IPS-20b (cell line): ENCODE measurements at regions not wholly inside any gene's neighbourhood (a gene's known extent, or its start where the extent isn't known, plus 50 kb on each side); places are given as distances from the start of the nearest gene placed in this dataset.

Source experiments
- H3K27ac ChIP-seq: one replicate; pipeline ENCODE4 v1.5.1; 2013; ENCODE audit warnings: low read length
- H3K27me3 ChIP-seq: 2 replicates; pipeline ENCODE4 v1.6.1; 2013; ENCODE audit warnings: mild to moderate bottlenecking, low read length, inconsistent platforms; ENCODE audit not compliant: insufficient read depth
- H3K36me3 ChIP-seq: 2 replicates; pipeline ENCODE4 v1.6.1; 2013; ENCODE audit warnings: low read depth, mild to moderate bottlenecking, inconsistent platforms, low read length, moderate library complexity; ENCODE audit not compliant: insufficient read depth
- H3K4me1 ChIP-seq: 2 replicates; pipeline ENCODE4 v1.6.1; 2013; ENCODE audit warnings: mild to moderate bottlenecking, control low read depth, inconsistent platforms, low read length, moderate library complexity; ENCODE audit not compliant: insufficient read depth
- H3K4me3 ChIP-seq: 2 replicates; pipeline ENCODE4 v1.5.1; 2013; ENCODE audit warnings: mild to moderate bottlenecking, low read length, inconsistent platforms
- H3K9ac ChIP-seq: 2 replicates; pipeline ENCODE4 v1.6.1; 2013; ENCODE audit warnings: low read depth, mild to moderate bottlenecking, inconsistent platforms, low read length, moderate library complexity
- H3K9me3 ChIP-seq: 2 replicates; pipeline ENCODE4 v1.6.1; 2013; ENCODE audit warnings: mild to moderate bottlenecking, low read depth, low read length, inconsistent platforms; ENCODE audit not compliant: insufficient read depth

GRCh38 chr3:110470310-110470709, 601.3 kb upstream of the NECTIN3 start:
- Histone ChIP-seq H3K27ac (no peak overlapping the region), H3K4me3 (no peak overlapping the region), H3K9me3 (no peaks in the 10 kb centered on the region), H3K36me3 (no peaks in the 10 kb centered on the region), H3K9ac (no peak overlapping the region), H3K27me3 (no peaks in the 10 kb centered on the region), H3K4me1 (no peaks in the 10 kb centered on the region; the same call in 1 of the 2 replicates)

GRCh38 chr3:110473405-110473804, 598.2 kb upstream of the NECTIN3 start:
- Histone ChIP-seq H3K27ac (no peak overlapping the region), H3K4me1 (no peaks in the 10 kb centered on the region; the same call in 1 of the 2 replicates), H3K36me3 (no peaks in the 10 kb centered on the region), H3K4me3 (no peak overlapping the region), H3K9ac (no peak overlapping the region), H3K9me3 (no peaks in the 10 kb centered on the region), H3K27me3 (no peaks in the 10 kb centered on the region)

GRCh38 chr3:110474397-110474796, 597.2 kb upstream of the NECTIN3 start:
- H3K4me3 ChIP-seq, result no peak overlapping the region

GRCh38 chr3:110478377-110479054, 593.1 kb upstream of the NECTIN3 start:
- Histone ChIP-seq H3K27ac (no peak overlapping the region), H3K9me3 (0 out of 2 replicates have a peak, but pooled peaks cover 3% of the 10 kb centered on the region), H3K4me1 (no peaks in the 10 kb centered on the region), H3K36me3 (no peaks in the 10 kb centered on the region), H3K9ac (no peak overlapping the region), H3K27me3 (no peaks in the 10 kb centered on the region), H3K4me3 (no peak overlapping the region)

More at GRCh38 chr3:110474397-110474796, 597.2 kb upstream of the NECTIN3 start:
- no peak overlapping the region for H3K9ac ChIP-seq
- no peaks in the 10 kb centered on the region for H3K9me3 ChIP-seq
- no peaks in the 10 kb centered on the region for H3K27me3 ChIP-seq
- no peak overlapping the region for H3K27ac ChIP-seq
- H3K4me1 ChIP-seq, result no peaks in the 10 kb centered on the region; the same call in 1 of the 2 replicates
- no peaks in the 10 kb centered on the region for H3K36me3 ChIP-seq

GRCh38 chr3:110479731-110480130, 591.9 kb upstream of the NECTIN3 start:
- H3K4me3 ChIP-seq, result no peak overlapping the region
- peaks cover 8% of the 10 kb centered on the region; the same call in 1 of the 2 replicates for H3K9me3 ChIP-seq
- H3K9ac ChIP-seq, result no peak overlapping the region
- no peaks in the 10 kb centered on the region for H3K27me3 ChIP-seq
- H3K36me3 ChIP-seq, result no peaks in the 10 kb centered on the region
- H3K27ac ChIP-seq, result no peak overlapping the region
- no peaks in the 10 kb centered on the region for H3K4me1 ChIP-seq

GRCh38 chr3:110485389-110485788, 586.2 kb upstream of the NECTIN3 start:
- Histone ChIP-seq H3K4me3 (no peak overlapping the region), H3K27ac (no peak overlapping the region), H3K9me3 (peaks cover 20% of the 10 kb centered on the region; the same call in 1 of the 2 replicates)

GRCh38 chr3:110487840-110488239, 583.8 kb upstream of the NECTIN3 start:
- Histone ChIP-seq H3K27me3 (no peaks in the 10 kb centered on the region), H3K9ac (no peak overlapping the region), H3K36me3 (no peaks in the 10 kb centered on the region), H3K4me1 (peaks cover 11% of the 10 kb centered on the region; the same call in 1 of the 2 replicates), H3K9me3 (peaks cover 16% of the 10 kb centered on the region; the same call in 1 of the 2 replicates), H3K27ac (no peak overlapping the region), H3K4me3 (no peak overlapping the region)

More at GRCh38 chr3:110485389-110485788, 586.2 kb upstream of the NECTIN3 start:
- Histone ChIP-seq H3K4me1 (no peaks in the 10 kb centered on the region), H3K36me3 (no peaks in the 10 kb centered on the region), H3K27me3 (no peaks in the 10 kb centered on the region), H3K9ac (no peak overlapping the region)

- Histone ChIP-seq H3K36me3 (no peaks in the 10 kb centered on the region), H3K27me3 (no peaks in the 10 kb centered on the region)
Measured at GRCh38 chr3:110491413-110491812, 580.2 kb upstream of the NECTIN3 start.

GRCh38 chr3:110492876-110493275, 578.7 kb upstream of the NECTIN3 start:
- no peaks in the 10 kb centered on the region for H3K36me3 ChIP-seq
- no peak overlapping the region for H3K4me3 ChIP-seq
- H3K27ac ChIP-seq, result no peak overlapping the region
- no peak overlapping the region for H3K9ac ChIP-seq
- peaks cover 11% of the 10 kb centered on the region; the same call in 1 of the 2 replicates for H3K4me1 ChIP-seq
- no peaks in the 10 kb centered on the region for H3K27me3 ChIP-seq
- H3K9me3 ChIP-seq, result peaks cover 4% of the 10 kb centered on the region; the same call in 1 of the 2 replicates

More at GRCh38 chr3:110491413-110491812, 580.2 kb upstream of the NECTIN3 start:
- Histone ChIP-seq H3K4me3 (no peak overlapping the region), H3K9ac (no peak overlapping the region), H3K9me3 (peaks cover 12% of the 10 kb centered on the region; the same call in 1 of the 2 replicates), H3K27ac (no peak overlapping the region), H3K4me1 (peaks cover 11% of the 10 kb centered on the region; the same call in 1 of the 2 replicates)

GRCh38 chr3:110493438-110494092, 578.1 kb upstream of the NECTIN3 start:
- no peaks in the 10 kb centered on the region for H3K36me3 ChIP-seq
- H3K27me3 ChIP-seq, result no peaks in the 10 kb centered on the region
- no peak overlapping the region for H3K4me3 ChIP-seq
- no peak overlapping the region for H3K9ac ChIP-seq
- no peaks in the 10 kb centered on the region for H3K9me3 ChIP-seq
- peaks cover 11% of the 10 kb centered on the region; the same call in 1 of the 2 replicates for H3K4me1 ChIP-seq
- H3K27ac ChIP-seq, result no peak overlapping the region

- Histone ChIP-seq H3K4me1 (peaks cover 11% of the 10 kb centered on the region; the same call in 1 of the 2 replicates), H3K36me3 (no peaks in the 10 kb centered on the region), H3K9ac (no peak overlapping the region), H3K9me3 (no peaks in the 10 kb centered on the region), H3K4me3 (no peak overlapping the region), H3K27ac (no peak overlapping the region), H3K27me3 (no peaks in the 10 kb centered on the region)
Measured at GRCh38 chr3:110494093-110494490, 577.5 kb upstream of the NECTIN3 start.

- no peaks in the 10 kb centered on the region for H3K27me3 ChIP-seq
- H3K9me3 ChIP-seq, result no peaks in the 10 kb centered on the region
- no peak overlapping the region for H3K27ac ChIP-seq
- no peak overlapping the region for H3K4me3 ChIP-seq
- no peak overlapping the region for H3K9ac ChIP-seq
- no peaks in the 10 kb centered on the region for H3K36me3 ChIP-seq
- H3K4me1 ChIP-seq, result peaks cover 11% of the 10 kb centered on the region; the same call in 1 of the 2 replicates
Measured at GRCh38 chr3:110494728-110495127, 576.9 kb upstream of the NECTIN3 start.
